ENCODE measurements at regions not wholly inside any gene's neighbourhood (a gene's known extent, or its start where the extent isn't known, plus 50 kb on each side); places are given as distances from the start of the nearest gene placed in this dataset.

- H3K27ac Mint-ChIP-seq (ENCODE audit: low read depth), result no peak overlapping the region
- ATAC-seq (replicated peaks; ENCODE audit: extremely low read depth, poor library complexity, severe bottlenecking), result no peak
Observed at GRCh38 chr1:14544319-14544718, 54.2 kb upstream of the KAZN start.

GRCh38 chr1:14545422-14546025 lies 53.0 kb upstream of the KAZN start:
- H3K9me3 Mint-ChIP-seq, result no peaks in the 10 kb centered on the region
- H3K27me3 Mint-ChIP-seq, result peaks cover 46% of the 10 kb centered on the region
- no peaks in the 10 kb centered on the region for H3K4me1 Mint-ChIP-seq
- no peaks in the 10 kb centered on the region for H3K36me3 Mint-ChIP-seq (ENCODE audit: insufficient read depth)
- ATAC-seq (replicated peaks; ENCODE audit: extremely low read depth, poor library complexity, severe bottlenecking) (no peak), DNase-seq (ENCODE audit: low spot score in 2 of 2) (no peak)
- H3K4me3 Mint-ChIP-seq, result no peak overlapping the region
- H3K27ac Mint-ChIP-seq (ENCODE audit: low read depth), result no peak overlapping the region

More at GRCh38 chr1:14544319-14544718, 54.2 kb upstream of the KAZN start:
- H3K36me3 Mint-ChIP-seq (ENCODE audit: insufficient read depth), result no peaks in the 10 kb centered on the region
- DNase-seq (ENCODE audit: low spot score in 2 of 2), result no peak
- peaks cover 34% of the 10 kb centered on the region for H3K27me3 Mint-ChIP-seq
- no peak overlapping the region for H3K4me3 Mint-ChIP-seq
- H3K9me3 Mint-ChIP-seq, result no peaks in the 10 kb centered on the region
- no peaks in the 10 kb centered on the region for H3K4me1 Mint-ChIP-seq

GRCh38 chr1:14546416-14546815 lies 52.1 kb upstream of the KAZN start:
- no peaks in the 10 kb centered on the region for H3K36me3 Mint-ChIP-seq (ENCODE audit: insufficient read depth)
- ATAC-seq (replicated peaks; ENCODE audit: extremely low read depth, poor library complexity, severe bottlenecking), result no peak
- peaks cover 55% of the 10 kb centered on the region for H3K27me3 Mint-ChIP-seq
- no peaks in the 10 kb centered on the region for H3K9me3 Mint-ChIP-seq
- DNase-seq (ENCODE audit: low spot score in 2 of 2), result no peak
- H3K4me1 Mint-ChIP-seq, result no peaks in the 10 kb centered on the region
- no peak overlapping the region for H3K4me3 Mint-ChIP-seq
- no peak overlapping the region for H3K27ac Mint-ChIP-seq (ENCODE audit: low read depth)

Measured in central memory CD8-positive, alpha-beta T cell (primary cell).